CD4-positive, alpha-beta T cell (primary cell): ENCODE measurements at regions not wholly inside any gene's neighbourhood (a gene's known extent, or its start where the extent isn't known, plus 50 kb on each side); places are given as distances from the start of the nearest gene placed in this dataset.

Experiments used
- ATAC-seq: fragments of 200-7000 bp; cut with Tn5 transposase; one replicate; pipeline ENCODE4 v1.10.0; 2022; ENCODE audit warnings: mild to moderate bottlenecking; ENCODE audit not compliant: poor library complexity
- CTCF ChIA-PET: fragments of 350-600 bp; sonication (Branson Sonifier 250); formaldehyde crosslinking; loops from one replicate; lab custom pipeline; 2021; ENCODE audit warnings: antibody characterized with exemption, inconsistent platforms; lab: Charles Lee
- POLR2A ChIA-PET: fragments of 350-600 bp; sonication (Branson Sonifier 250); formaldehyde crosslinking; loops from one replicate; lab custom pipeline; 2021; ENCODE audit warnings: antibody characterized with exemption, inconsistent platforms; lab: Charles Lee
- DNase-seq, 14 experiments: peaks; one replicate each; pipeline ENCODE4 v3.0.0-alpha.2; 2013 to 2020; ENCODE audit warnings: mixed read lengths in 2 of 14
- H3K27ac ChIP-seq, 2 donors: one replicate each; pipeline versions ENCODE4 v1.5.1 to v1.7.0; 2013; ENCODE audit warnings: low read length in 2 of 2, low read depth in 1 of 2, mild to moderate bottlenecking in 1 of 2
- H3K27me3 ChIP-seq, 2 experiments: 1 replicate in 1 of 2; 2 replicates in 1 of 2; pipeline versions ENCODE4 v1.6.1 to v1.7.0; 2013; ENCODE audit warnings: low read length in 2 of 2, control low read depth in 1 of 2, mild to moderate bottlenecking in 1 of 2, moderate library complexity in 1 of 2; ENCODE audit not compliant: insufficient read depth in 2 of 2, control insufficient read depth in 1 of 2
- H3K36me3 ChIP-seq: one replicate; pipeline ENCODE4 v1.6.1; 2013; ENCODE audit warnings: low read length, control low read depth; ENCODE audit not compliant: insufficient read depth
- H3K4me1 ChIP-seq: one replicate; pipeline ENCODE4 v1.6.1; 2013; ENCODE audit warnings: low read length, control low read depth; ENCODE audit not compliant: insufficient read depth
- H3K4me3 ChIP-seq: one replicate; pipeline ENCODE4 v1.5.1; 2013; ENCODE audit warnings: mild to moderate bottlenecking, low read length, moderate library complexity
- H3K9me3 ChIP-seq, 2 experiments: 1 replicate in 1 of 2; 2 replicates in 1 of 2; pipeline versions ENCODE4 v1.6.1 to v1.7.0; 2013; ENCODE audit warnings: low read length in 2 of 2, mild to moderate bottlenecking in 2 of 2, control low read depth in 1 of 2, moderate library complexity in 1 of 2; ENCODE audit not compliant: control insufficient read depth in 1 of 2, insufficient read depth in 1 of 2
- H3K27ac Mint-ChIP-seq: one replicate; pipeline ENCODE4 v1.8.0; 2020; ENCODE audit warnings: mixed read lengths
- H3K27me3 Mint-ChIP-seq: one replicate; pipeline ENCODE4 v1.8.0; 2021; ENCODE audit warnings: mixed read lengths
- H3K36me3 Mint-ChIP-seq: one replicate; pipeline ENCODE4 v1.8.0; 2021; ENCODE audit warnings: low read depth, mixed read lengths
- H3K4me1 Mint-ChIP-seq: one replicate; pipeline ENCODE4 v1.8.0; 2021; ENCODE audit warnings: low read depth, mixed read lengths
- H3K4me3 Mint-ChIP-seq: one replicate; pipeline ENCODE4 v1.8.0; 2020; ENCODE audit warnings: mild to moderate bottlenecking, mixed read lengths
- H3K9me3 Mint-ChIP-seq: one replicate; pipeline ENCODE4 v1.8.0; 2020; ENCODE audit warnings: mixed read lengths
- intact Hi-C, 2 experiments: fragments of 100-400 bp; cut with DNase I in 1 of 2; cut with micrococcal nuclease in 1 of 2; formaldehyde crosslinking; loops; one replicate each; pipeline versions ENCODE4 v1.15.1 to v1.9.0; 2023 to 2025; cut with DNase I, micrococcal nuclease
- TF ChIP-seq, protein P1 (sequence below): fragments of 200-600 bp; IDR thresholded peaks from one replicate; pipeline ENCODE4 v1.8.0; 2022; ENCODE audit warnings: antibody characterized with exemption, mild to moderate bottlenecking

DNA sequence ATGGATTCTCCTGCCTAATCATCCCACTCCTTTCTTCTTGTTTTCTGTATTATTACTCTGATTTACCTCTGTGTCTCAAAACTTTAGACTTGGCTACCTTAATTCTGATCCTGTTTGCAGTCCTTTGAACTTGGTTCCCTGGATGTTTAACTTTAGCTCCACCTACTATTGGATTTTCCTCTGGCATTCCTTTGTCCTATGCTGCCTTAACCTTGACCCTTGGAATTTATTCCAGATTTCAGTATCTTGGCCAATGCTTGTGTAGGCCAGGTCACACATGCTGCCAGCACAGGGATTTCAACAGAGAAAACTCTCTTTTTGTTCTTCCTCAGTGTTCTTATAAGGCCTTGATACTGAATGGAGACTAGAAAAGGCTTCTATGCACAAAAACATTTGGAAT lies 65.0 kb upstream of the DNAJC19 start:
- no peak overlapping the region for H3K27ac Mint-ChIP-seq
- H3K27me3 Mint-ChIP-seq, result no peaks in the 10 kb centered on the region
- ATAC-seq, result no peak
- H3K4me3 Mint-ChIP-seq, result no peak overlapping the region
- Histone ChIP-seq H3K36me3 (no peaks in the 10 kb centered on the region), H3K27me3 (no peaks in the 10 kb centered on the region), H3K27ac (no peak overlapping the region), H3K4me3 (no peak overlapping the region), H3K9me3 (no peaks in the 10 kb centered on the region), H3K4me1 (no peaks in the 10 kb centered on the region)
- H3K9me3 Mint-ChIP-seq, result no peaks in the 10 kb centered on the region
- ChIA-PET POLR2A (no interaction called here), CTCF (no interaction called here)
- intact Hi-C loops, result no loop called here
- no peaks in the 10 kb centered on the region for H3K36me3 Mint-ChIP-seq
- TF ChIP-seq, protein P1, sequence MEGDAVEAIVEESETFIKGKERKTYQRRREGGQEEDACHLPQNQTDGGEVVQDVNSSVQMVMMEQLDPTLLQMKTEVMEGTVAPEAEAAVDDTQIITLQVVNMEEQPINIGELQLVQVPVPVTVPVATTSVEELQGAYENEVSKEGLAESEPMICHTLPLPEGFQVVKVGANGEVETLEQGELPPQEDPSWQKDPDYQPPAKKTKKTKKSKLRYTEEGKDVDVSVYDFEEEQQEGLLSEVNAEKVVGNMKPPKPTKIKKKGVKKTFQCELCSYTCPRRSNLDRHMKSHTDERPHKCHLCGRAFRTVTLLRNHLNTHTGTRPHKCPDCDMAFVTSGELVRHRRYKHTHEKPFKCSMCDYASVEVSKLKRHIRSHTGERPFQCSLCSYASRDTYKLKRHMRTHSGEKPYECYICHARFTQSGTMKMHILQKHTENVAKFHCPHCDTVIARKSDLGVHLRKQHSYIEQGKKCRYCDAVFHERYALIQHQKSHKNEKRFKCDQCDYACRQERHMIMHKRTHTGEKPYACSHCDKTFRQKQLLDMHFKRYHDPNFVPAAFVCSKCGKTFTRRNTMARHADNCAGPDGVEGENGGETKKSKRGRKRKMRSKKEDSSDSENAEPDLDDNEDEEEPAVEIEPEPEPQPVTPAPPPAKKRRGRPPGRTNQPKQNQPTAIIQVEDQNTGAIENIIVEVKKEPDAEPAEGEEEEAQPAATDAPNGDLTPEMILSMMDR, result no peak
- no peaks in the 10 kb centered on the region for H3K4me1 Mint-ChIP-seq
- DNase-seq, result no peak

DNA sequence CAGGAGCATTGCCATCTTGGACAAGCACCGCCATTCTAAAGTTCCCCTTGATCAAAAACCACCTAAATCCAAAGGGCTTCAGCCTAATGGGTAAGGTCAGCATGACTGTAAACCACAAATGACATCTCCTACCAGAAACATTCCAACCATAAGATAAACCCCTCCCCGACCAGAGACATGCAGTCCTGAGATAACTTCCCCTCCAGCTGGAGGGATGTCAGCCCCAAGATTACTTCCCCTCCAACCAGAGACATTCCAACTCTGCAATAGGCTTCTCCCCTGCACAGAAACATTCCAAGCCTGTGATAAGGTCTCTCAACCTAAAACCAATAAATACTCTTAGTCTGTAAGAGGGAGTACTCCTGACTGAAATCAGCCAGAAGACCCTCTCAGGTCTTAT lies 62.7 kb upstream of the DNAJC19 start:
- Mint-ChIP-seq H3K9me3 (peaks cover under 1% of the 10 kb centered on the region), H3K4me3 (no peak overlapping the region), H3K4me1 (no peaks in the 10 kb centered on the region), H3K36me3 (no peaks in the 10 kb centered on the region), H3K27me3 (no peaks in the 10 kb centered on the region), H3K27ac (no peak overlapping the region)
- peaks cover 0 to 2% of the 10 kb centered on the region in 2 experiments for H3K27me3 ChIP-seq
- no peaks in the 10 kb centered on the region for H3K4me1 ChIP-seq
- CTCF ChIA-PET, result no interaction called here
- TF ChIP-seq, protein P1, result no peak
- no peaks in the 10 kb centered on the region for H3K9me3 ChIP-seq
- DNase-seq, result no peak
- no peaks in the 10 kb centered on the region for H3K36me3 ChIP-seq
- H3K27ac ChIP-seq, result no peak overlapping the region
- H3K4me3 ChIP-seq, result no peak overlapping the region
- POLR2A ChIA-PET, result no interaction called here
- intact Hi-C loops, result no loop called here
- ATAC-seq, result no peak

GRCh38 chr3:181050738-181051137 lies 61.2 kb upstream of the DNAJC19 start:
- TF ChIP-seq, protein P1, result no peak
- Histone ChIP-seq H3K36me3 (no peaks in the 10 kb centered on the region), H3K4me1 (no peaks in the 10 kb centered on the region), H3K9me3 (peaks cover 0 to 9% of the 10 kb centered on the region in 2 experiments), H3K27ac (no peak overlapping the region), H3K4me3 (no peak overlapping the region), H3K27me3 (peaks cover 0 to 3% of the 10 kb centered on the region in 2 experiments)
- H3K4me1 Mint-ChIP-seq, result no peaks in the 10 kb centered on the region
- H3K9me3 Mint-ChIP-seq, result peaks cover 3% of the 10 kb centered on the region
- ChIA-PET POLR2A (no interaction called here), CTCF (no interaction called here)
- H3K36me3 Mint-ChIP-seq, result peaks cover 3% of the 10 kb centered on the region
- intact Hi-C loops, result no loop called here
- H3K4me3 Mint-ChIP-seq, result no peak overlapping the region
- H3K27ac Mint-ChIP-seq, result no peak overlapping the region
- H3K27me3 Mint-ChIP-seq, result no peaks in the 10 kb centered on the region
- DNase-seq (no peak), ATAC-seq (no peak)
